H1 (cell line): ENCODE measurements at regions not wholly inside any gene's neighbourhood (a gene's known extent, or its start where the extent isn't known, plus 50 kb on each side); places are given as distances from the start of the nearest gene placed in this dataset.

ENCODE experiments used
- CHD1 ChIP-seq: IDR thresholded peaks from 2 replicates; pipeline ENCODE4 v1.6.1; 2012; ENCODE audit warnings: low read depth, low read length, improper control_type of control experiment
- CHD2 ChIP-seq: IDR thresholded peaks from 2 replicates; pipeline ENCODE4 v1.6.1; 2012; ENCODE audit warnings: low read length, improper control_type of control experiment
- CREB1 ChIP-seq: IDR thresholded peaks from 2 replicates; pipeline ENCODE4 v1.6.1; 2012; ENCODE audit warnings: inconsistent platforms
- FOSL1 ChIP-seq: IDR thresholded peaks from 2 replicates; pipeline ENCODE4 v1.6.1; 2011; ENCODE audit warnings: mild to moderate bottlenecking, low read depth, low read length, moderate library complexity; ENCODE audit not compliant: insufficient read depth
- NRF1 ChIP-seq: IDR thresholded peaks from 2 replicates; pipeline ENCODE4 v1.6.1; 2011; ENCODE audit warnings: mild to moderate bottlenecking, low read depth, low read length, improper control_type of control experiment
- TBP ChIP-seq: IDR thresholded peaks from 2 replicates; pipeline ENCODE4 v1.6.1; 2011; ENCODE audit warnings: low read depth, low read length, improper control_type of control experiment
- TF ChIP-seq, protein P1 (sequence below): fragments of 300-600 bp; sonication (generic); IDR thresholded peaks from 2 replicates; pipeline ENCODE4 v1.7.1; 2012; ENCODE audit warnings: low read length, moderate library complexity, mild to moderate bottlenecking, inconsistent platforms; ENCODE audit not compliant: insufficient replicate concordance

GRCh38 chr2:37812941-37813730 lies 112.0 kb upstream of the RMDN2 start (continued):
- TF ChIP-seq, protein P1, sequence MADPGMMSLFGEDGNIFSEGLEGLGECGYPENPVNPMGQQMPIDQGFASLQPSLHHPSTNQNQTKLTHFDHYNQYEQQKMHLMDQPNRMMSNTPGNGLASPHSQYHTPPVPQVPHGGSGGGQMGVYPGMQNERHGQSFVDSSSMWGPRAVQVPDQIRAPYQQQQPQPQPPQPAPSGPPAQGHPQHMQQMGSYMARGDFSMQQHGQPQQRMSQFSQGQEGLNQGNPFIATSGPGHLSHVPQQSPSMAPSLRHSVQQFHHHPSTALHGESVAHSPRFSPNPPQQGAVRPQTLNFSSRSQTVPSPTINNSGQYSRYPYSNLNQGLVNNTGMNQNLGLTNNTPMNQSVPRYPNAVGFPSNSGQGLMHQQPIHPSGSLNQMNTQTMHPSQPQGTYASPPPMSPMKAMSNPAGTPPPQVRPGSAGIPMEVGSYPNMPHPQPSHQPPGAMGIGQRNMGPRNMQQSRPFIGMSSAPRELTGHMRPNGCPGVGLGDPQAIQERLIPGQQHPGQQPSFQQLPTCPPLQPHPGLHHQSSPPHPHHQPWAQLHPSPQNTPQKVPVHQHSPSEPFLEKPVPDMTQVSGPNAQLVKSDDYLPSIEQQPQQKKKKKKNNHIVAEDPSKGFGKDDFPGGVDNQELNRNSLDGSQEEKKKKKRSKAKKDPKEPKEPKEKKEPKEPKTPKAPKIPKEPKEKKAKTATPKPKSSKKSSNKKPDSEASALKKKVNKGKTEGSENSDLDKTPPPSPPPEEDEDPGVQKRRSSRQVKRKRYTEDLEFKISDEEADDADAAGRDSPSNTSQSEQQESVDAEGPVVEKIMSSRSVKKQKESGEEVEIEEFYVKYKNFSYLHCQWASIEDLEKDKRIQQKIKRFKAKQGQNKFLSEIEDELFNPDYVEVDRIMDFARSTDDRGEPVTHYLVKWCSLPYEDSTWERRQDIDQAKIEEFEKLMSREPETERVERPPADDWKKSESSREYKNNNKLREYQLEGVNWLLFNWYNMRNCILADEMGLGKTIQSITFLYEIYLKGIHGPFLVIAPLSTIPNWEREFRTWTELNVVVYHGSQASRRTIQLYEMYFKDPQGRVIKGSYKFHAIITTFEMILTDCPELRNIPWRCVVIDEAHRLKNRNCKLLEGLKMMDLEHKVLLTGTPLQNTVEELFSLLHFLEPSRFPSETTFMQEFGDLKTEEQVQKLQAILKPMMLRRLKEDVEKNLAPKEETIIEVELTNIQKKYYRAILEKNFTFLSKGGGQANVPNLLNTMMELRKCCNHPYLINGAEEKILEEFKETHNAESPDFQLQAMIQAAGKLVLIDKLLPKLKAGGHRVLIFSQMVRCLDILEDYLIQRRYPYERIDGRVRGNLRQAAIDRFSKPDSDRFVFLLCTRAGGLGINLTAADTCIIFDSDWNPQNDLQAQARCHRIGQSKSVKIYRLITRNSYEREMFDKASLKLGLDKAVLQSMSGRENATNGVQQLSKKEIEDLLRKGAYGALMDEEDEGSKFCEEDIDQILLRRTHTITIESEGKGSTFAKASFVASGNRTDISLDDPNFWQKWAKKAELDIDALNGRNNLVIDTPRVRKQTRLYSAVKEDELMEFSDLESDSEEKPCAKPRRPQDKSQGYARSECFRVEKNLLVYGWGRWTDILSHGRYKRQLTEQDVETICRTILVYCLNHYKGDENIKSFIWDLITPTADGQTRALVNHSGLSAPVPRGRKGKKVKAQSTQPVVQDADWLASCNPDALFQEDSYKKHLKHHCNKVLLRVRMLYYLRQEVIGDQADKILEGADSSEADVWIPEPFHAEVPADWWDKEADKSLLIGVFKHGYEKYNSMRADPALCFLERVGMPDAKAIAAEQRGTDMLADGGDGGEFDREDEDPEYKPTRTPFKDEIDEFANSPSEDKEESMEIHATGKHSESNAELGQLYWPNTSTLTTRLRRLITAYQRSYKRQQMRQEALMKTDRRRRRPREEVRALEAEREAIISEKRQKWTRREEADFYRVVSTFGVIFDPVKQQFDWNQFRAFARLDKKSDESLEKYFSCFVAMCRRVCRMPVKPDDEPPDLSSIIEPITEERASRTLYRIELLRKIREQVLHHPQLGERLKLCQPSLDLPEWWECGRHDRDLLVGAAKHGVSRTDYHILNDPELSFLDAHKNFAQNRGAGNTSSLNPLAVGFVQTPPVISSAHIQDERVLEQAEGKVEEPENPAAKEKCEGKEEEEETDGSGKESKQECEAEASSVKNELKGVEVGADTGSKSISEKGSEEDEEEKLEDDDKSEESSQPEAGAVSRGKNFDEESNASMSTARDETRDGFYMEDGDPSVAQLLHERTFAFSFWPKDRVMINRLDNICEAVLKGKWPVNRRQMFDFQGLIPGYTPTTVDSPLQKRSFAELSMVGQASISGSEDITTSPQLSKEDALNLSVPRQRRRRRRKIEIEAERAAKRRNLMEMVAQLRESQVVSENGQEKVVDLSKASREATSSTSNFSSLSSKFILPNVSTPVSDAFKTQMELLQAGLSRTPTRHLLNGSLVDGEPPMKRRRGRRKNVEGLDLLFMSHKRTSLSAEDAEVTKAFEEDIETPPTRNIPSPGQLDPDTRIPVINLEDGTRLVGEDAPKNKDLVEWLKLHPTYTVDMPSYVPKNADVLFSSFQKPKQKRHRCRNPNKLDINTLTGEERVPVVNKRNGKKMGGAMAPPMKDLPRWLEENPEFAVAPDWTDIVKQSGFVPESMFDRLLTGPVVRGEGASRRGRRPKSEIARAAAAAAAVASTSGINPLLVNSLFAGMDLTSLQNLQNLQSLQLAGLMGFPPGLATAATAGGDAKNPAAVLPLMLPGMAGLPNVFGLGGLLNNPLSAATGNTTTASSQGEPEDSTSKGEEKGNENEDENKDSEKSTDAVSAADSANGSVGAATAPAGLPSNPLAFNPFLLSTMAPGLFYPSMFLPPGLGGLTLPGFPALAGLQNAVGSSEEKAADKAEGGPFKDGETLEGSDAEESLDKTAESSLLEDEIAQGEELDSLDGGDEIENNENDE, result no peak
- no peak for TF ChIP-seq TBP
- no peak for TF ChIP-seq FOSL1
- no peak for TF ChIP-seq NRF1
- no peak for TF ChIP-seq CHD2
- no peak for TF ChIP-seq CHD1
- TF ChIP-seq CREB1, result no peak
